ENCODE measurements at regions not wholly inside any gene's neighbourhood (a gene's known extent, or its start where the extent isn't known, plus 50 kb on each side); places are given as distances from the start of the nearest gene placed in this dataset.

GRCh38 chr4:174010547-174010946 lies 272.9 kb downstream of the FBXO8 start:
- TF ChIP-seq SNAI2 (CRISPR knock-in tag; IDR thresholded peaks at IDR 0.05) (no peak), ZFP3 (CRISPR knock-in tag; IDR thresholded peaks at IDR 0.05) (no peak), TCF4 (CRISPR knock-in tag; IDR thresholded peaks at IDR 0.05; ENCODE audit: borderline replicate concordance) (no peak)

Data from SK-N-SH treated with all-trans-retinoic acid at 6 μM for 48 hours (cell line).